ENCODE measurements at regions not wholly inside any gene's neighbourhood (a gene's known extent, or its start where the extent isn't known, plus 50 kb on each side); places are given as distances from the start of the nearest gene placed in this dataset.

DNA sequence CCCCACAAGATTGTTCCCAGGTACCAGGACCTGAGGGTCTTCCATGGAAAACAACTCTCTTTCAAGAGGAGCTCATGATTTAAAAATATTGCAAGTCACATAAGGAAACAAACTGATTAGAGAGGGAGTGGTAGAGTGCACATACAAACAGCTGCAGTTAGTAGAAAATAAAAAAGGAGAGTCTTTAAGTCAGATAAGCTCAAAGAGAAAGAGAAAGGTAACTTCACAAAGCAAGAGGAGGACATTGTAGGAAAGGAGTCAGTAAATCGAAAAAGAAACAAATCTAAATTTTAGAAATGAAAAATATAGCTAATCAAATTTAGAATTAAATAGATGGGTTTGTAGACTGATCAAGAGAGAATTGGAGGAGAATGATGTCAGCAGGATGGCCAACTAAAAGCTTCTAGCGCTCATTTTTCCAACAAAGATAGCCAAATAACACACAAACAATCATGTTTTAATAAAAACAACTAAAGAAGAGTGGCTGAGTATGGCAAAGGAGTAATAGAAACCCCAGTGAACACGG, 86.1 kb upstream of the CD53 start:
- DNase-seq = no peak
- CTCF ChIA-PET = no interaction called here
- intact Hi-C loops (cut with micrococcal nuclease) = no loop called here

DNA sequence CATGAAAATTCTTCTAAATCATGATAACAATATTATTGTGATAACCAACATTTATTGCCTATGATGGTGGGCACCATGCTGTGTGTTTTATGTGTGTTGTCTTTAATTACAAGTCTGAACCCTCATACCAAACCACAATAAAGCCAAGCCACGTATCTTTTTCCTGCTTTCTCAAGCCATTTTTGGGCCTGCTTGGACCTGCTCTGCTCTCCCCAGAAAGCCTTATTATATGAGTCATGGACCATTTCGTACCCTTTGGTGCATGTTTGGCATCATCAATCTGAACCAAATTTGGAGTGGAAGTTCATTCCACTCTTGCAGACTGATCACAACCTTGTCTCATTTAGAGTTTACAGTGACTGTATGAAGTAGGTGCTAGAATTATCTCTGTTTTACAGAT, 87.3 kb upstream of the CD53 start:
- H3K9me3 ChIP-seq (ENCODE audit: low read length) = no peaks in the 10 kb centered on the region
- ATAC-seq (no peak), DNase-seq (no peak)
- peaks cover 34% of the 10 kb centered on the region for H3K27me3 ChIP-seq (ENCODE audit: low read length)
- no peaks in the 10 kb centered on the region for H3F3A ChIP-seq (ENCODE audit: low read length, unreplicated experiment)
- ChIA-PET CTCF (no interaction called here), POLR2A (ENCODE audit: unreplicated experiment) (no interaction called here)
- intact Hi-C loops (cut with micrococcal nuclease) = no loop called here
- H4K20me1 ChIP-seq (ENCODE audit: low read length) = no peaks in the 10 kb centered on the region
- TF ChIP-seq EZH2 (IDR thresholded peaks at IDR 0.05; ENCODE audit: low read length, unreplicated experiment) (no peak), EZH2phosphoT487 (IDR thresholded peaks at IDR 0.05; ENCODE audit: borderline replicate concordance, low read length) (no peak)
- TF ChIP-seq, protein P1, sequence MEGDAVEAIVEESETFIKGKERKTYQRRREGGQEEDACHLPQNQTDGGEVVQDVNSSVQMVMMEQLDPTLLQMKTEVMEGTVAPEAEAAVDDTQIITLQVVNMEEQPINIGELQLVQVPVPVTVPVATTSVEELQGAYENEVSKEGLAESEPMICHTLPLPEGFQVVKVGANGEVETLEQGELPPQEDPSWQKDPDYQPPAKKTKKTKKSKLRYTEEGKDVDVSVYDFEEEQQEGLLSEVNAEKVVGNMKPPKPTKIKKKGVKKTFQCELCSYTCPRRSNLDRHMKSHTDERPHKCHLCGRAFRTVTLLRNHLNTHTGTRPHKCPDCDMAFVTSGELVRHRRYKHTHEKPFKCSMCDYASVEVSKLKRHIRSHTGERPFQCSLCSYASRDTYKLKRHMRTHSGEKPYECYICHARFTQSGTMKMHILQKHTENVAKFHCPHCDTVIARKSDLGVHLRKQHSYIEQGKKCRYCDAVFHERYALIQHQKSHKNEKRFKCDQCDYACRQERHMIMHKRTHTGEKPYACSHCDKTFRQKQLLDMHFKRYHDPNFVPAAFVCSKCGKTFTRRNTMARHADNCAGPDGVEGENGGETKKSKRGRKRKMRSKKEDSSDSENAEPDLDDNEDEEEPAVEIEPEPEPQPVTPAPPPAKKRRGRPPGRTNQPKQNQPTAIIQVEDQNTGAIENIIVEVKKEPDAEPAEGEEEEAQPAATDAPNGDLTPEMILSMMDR (conservative IDR thresholded peaks at IDR 0.05; ENCODE audit: low read depth, low read length) = no peak
- H3K27ac ChIP-seq (ENCODE audit: low read length) = no peak overlapping the region
- H3K4me1 ChIP-seq (ENCODE audit: insufficient read depth, low read length) = no peaks in the 10 kb centered on the region
- H3K4me2 ChIP-seq (ENCODE audit: low read length) = no peak overlapping the region
- H3K9me2 ChIP-seq (replicated peaks; ENCODE audit: low read length) = 0 out of 2 replicates have a peak, but pooled peaks cover 1% of the 10 kb centered on the region
- H3K9ac ChIP-seq (ENCODE audit: low read length) = no peak overlapping the region
- no peak overlapping the region for H2AFZ ChIP-seq (ENCODE audit: low read length)
- no peak overlapping the region for H3K4me3 ChIP-seq (ENCODE audit: low read length)
- H3K79me2 ChIP-seq (ENCODE audit: low read length) = no peaks in the 10 kb centered on the region
- no TSS peak for BruUV-seq (replicated peaks)
- H3K36me3 ChIP-seq (ENCODE audit: low read depth, low read length) = no peaks in the 10 kb centered on the region

More for the DNA sequence above, 86.1 kb upstream of the CD53 start:
- H3K9me3 ChIP-seq (ENCODE audit: low read length) = no peaks in the 10 kb centered on the region
- no peak overlapping the region for H3K4me3 ChIP-seq (ENCODE audit: low read length)
- no peaks in the 10 kb centered on the region for H4K20me1 ChIP-seq (ENCODE audit: low read length)
- no peak overlapping the region for H3K9ac ChIP-seq (ENCODE audit: low read length)
- peaks cover 37% of the 10 kb centered on the region for H3K27me3 ChIP-seq (ENCODE audit: low read length)
- no peak for ATAC-seq
- no peak overlapping the region for H3K4me2 ChIP-seq (ENCODE audit: low read length)
- H3K36me3 ChIP-seq (ENCODE audit: low read depth, low read length) = no peaks in the 10 kb centered on the region
- no peaks in the 10 kb centered on the region for H3K79me2 ChIP-seq (ENCODE audit: low read length)
- POLR2A ChIA-PET (ENCODE audit: unreplicated experiment) = no interaction called here
- H2AFZ ChIP-seq (ENCODE audit: low read length) = no peak overlapping the region
- no TSS peak for BruUV-seq (replicated peaks)
- TF ChIP-seq, protein P1 (conservative IDR thresholded peaks at IDR 0.05; ENCODE audit: low read depth, low read length) = no peak
- no peak for TF ChIP-seq EZH2 (IDR thresholded peaks at IDR 0.05; ENCODE audit: low read length, unreplicated experiment)
- H3K4me1 ChIP-seq (ENCODE audit: insufficient read depth, low read length) = no peaks in the 10 kb centered on the region
- H3F3A ChIP-seq (ENCODE audit: low read length, unreplicated experiment) = no peaks in the 10 kb centered on the region
- H3K9me2 ChIP-seq (replicated peaks; ENCODE audit: low read length) = 0 out of 2 replicates have a peak, but pooled peaks cover 3% of the 10 kb centered on the region
- no peak overlapping the region for H3K27ac ChIP-seq (ENCODE audit: low read length)

DNA sequence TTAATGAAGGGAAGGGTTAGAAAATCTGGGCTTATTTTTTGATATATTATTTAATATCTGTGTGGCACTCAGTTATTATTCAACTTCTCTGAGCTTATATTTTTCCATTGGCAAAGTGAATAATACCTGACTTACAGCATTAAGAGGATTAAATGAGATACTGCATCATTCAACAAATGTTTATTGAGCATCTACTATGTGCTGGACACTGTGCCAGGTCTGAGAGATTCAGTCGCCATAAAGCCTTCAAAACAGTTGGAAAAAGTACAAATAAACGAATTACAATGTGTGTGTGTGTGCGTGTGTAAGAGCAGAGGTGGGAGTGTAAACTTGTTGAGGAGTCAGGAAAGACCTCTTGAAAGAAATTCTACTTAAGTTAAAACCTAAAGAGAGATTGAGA, 87.9 kb upstream of the CD53 start:
- no peak overlapping the region for H3K4me3 ChIP-seq (ENCODE audit: low read length)
- H3K27me3 ChIP-seq (ENCODE audit: low read length) = peaks cover 38% of the 10 kb centered on the region
- H2AFZ ChIP-seq (ENCODE audit: low read length) = no peak overlapping the region
- POLR2A ChIA-PET (ENCODE audit: unreplicated experiment) = no interaction called here
- H3K9ac ChIP-seq (ENCODE audit: low read length) = no peak overlapping the region
- H4K20me1 ChIP-seq (ENCODE audit: low read length) = no peaks in the 10 kb centered on the region
- BruUV-seq (replicated peaks) = no TSS peak
- no peak for ATAC-seq
- H3K9me3 ChIP-seq (ENCODE audit: low read length) = no peaks in the 10 kb centered on the region
- H3K27ac ChIP-seq (ENCODE audit: low read length) = no peak overlapping the region
- no peaks in the 10 kb centered on the region for H3K9me2 ChIP-seq (replicated peaks; ENCODE audit: low read length)
- H3K4me2 ChIP-seq (ENCODE audit: low read length) = no peak overlapping the region
- CTCF ChIA-PET = no interaction called here
- H3F3A ChIP-seq (ENCODE audit: low read length, unreplicated experiment) = no peaks in the 10 kb centered on the region
- no peaks in the 10 kb centered on the region for H3K79me2 ChIP-seq (ENCODE audit: low read length)
- TF ChIP-seq EZH2phosphoT487 (IDR thresholded peaks at IDR 0.05; ENCODE audit: borderline replicate concordance, low read length) (no peak), EZH2 (IDR thresholded peaks at IDR 0.05; ENCODE audit: low read length, unreplicated experiment) (no peak)
- TF ChIP-seq, protein P1 (conservative IDR thresholded peaks at IDR 0.05; ENCODE audit: low read depth, low read length) = no peak
- intact Hi-C loops (cut with micrococcal nuclease) = no loop called here
- no peaks in the 10 kb centered on the region for H3K4me1 ChIP-seq (ENCODE audit: insufficient read depth, low read length)
- no peak for DNase-seq
- H3K36me3 ChIP-seq (ENCODE audit: low read depth, low read length) = no peaks in the 10 kb centered on the region
